Activated CD8-positive, alpha-beta T cell treated with anti-CD3 and anti-CD28 coated beads for 36 hours (primary cell): ENCODE measurements at regions not wholly inside any gene's neighbourhood (a gene's known extent, or its start where the extent isn't known, plus 50 kb on each side); places are given as distances from the start of the nearest gene placed in this dataset.
"Not testable (repeated sequence)": the region's sequence is repeated elsewhere in the genome, so short reads cannot be mapped to it uniquely, and the experiment has no call there.

Source experiments
- ATAC-seq: fragments of 200-7000 bp; cut with Tn5 transposase; one replicate; pipeline ENCODE4 v1.10.0; 2021; ENCODE audit warnings: mild to moderate bottlenecking, moderate library complexity
- CTCF ChIA-PET: fragments of 350-600 bp; sonication (Branson Sonifier 250); formaldehyde crosslinking; loops from one replicate; lab custom pipeline; 2021; ENCODE audit warnings: antibody characterized with exemption; lab: Charles Lee
- POLR2A ChIA-PET: fragments of 350-600 bp; sonication (Branson Sonifier 250); formaldehyde crosslinking; loops from one replicate; lab custom pipeline; 2021; ENCODE audit warnings: antibody characterized with exemption; lab: Charles Lee
- DNase-seq: peaks from one replicate; pipeline ENCODE4 v3.0.0-alpha.2; 2020
- H3K27ac Mint-ChIP-seq: one replicate; pipeline ENCODE4 v1.8.0; 2021; ENCODE audit warnings: mild to moderate bottlenecking, mixed read lengths
- H3K27me3 Mint-ChIP-seq: one replicate; pipeline ENCODE4 v1.8.0; 2021; ENCODE audit warnings: mixed read lengths
- H3K36me3 Mint-ChIP-seq: one replicate; pipeline ENCODE4 v1.8.0; 2021; ENCODE audit warnings: low read depth, mixed read lengths
- H3K4me1 Mint-ChIP-seq: one replicate; pipeline ENCODE4 v1.8.0; 2021; ENCODE audit warnings: low read depth, mixed read lengths
- H3K4me3 Mint-ChIP-seq: one replicate; pipeline ENCODE4 v1.8.0; 2021; ENCODE audit warnings: mild to moderate bottlenecking, moderate library complexity, mixed read lengths
- H3K9me3 Mint-ChIP-seq: one replicate; pipeline ENCODE4 v1.8.0; 2021; ENCODE audit warnings: mixed read lengths
- CTCF ChIP-seq: fragments of 200-600 bp; IDR thresholded peaks from one replicate; pipeline ENCODE4 v1.8.0; 2022; ENCODE audit warnings: antibody characterized with exemption, mild to moderate bottlenecking
- intact Hi-C: fragments of 100-400 bp; cut with micrococcal nuclease; formaldehyde crosslinking; loops from one replicate; pipeline ENCODE4 v1.10.0; 2022

GRCh38 chr2:239721991-239722759, 303.0 kb downstream of the NDUFA10 start:
- Mint-ChIP-seq H3K27ac (no peak overlapping the region), H3K27me3 (no peaks in the 10 kb centered on the region), H3K4me3 (no peak overlapping the region), H3K9me3 (no peaks in the 10 kb centered on the region), H3K4me1 (no peaks in the 10 kb centered on the region), H3K36me3 (no peaks in the 10 kb centered on the region)
- ATAC-seq, result no peak
- CTCF ChIA-PET, result no interaction called here
- POLR2A ChIA-PET, result interaction anchor here (0.6 kb wide), 1 partner anchor 44 kb away, joined by 3 read pairs; no protein-coding TSS in a partner anchor
- intact Hi-C loops, result no loop called here
- TF ChIP-seq CTCF, result no peak
- DNase-seq, result no peak

DNA sequence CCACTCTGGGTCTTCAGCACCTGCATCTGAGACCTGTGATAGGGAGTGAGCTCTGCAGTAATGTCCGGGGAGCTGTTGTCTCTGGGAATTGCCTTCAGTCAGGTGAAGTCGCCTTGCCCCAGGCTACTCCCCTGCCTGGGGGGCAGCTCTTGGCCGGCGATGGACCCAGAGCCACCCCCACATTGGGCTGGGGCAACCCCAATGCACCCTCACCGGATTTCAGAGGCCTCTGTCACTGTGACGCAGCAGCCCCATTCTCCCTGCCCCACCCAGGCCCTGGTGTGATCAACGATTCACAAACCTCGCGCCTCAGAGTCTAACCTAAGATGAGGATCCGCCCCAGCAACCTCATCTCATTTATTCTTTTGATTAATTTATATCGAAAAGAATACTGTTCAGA, 303.6 kb downstream of the NDUFA10 start:
- ChIA-PET CTCF (no interaction called here), POLR2A (no interaction called here)
- intact Hi-C loops, result no loop called here
- Mint-ChIP-seq H3K27me3 (no peaks in the 10 kb centered on the region), H3K27ac (no peak overlapping the region), H3K9me3 (no peaks in the 10 kb centered on the region), H3K4me1 (no peaks in the 10 kb centered on the region), H3K36me3 (no peaks in the 10 kb centered on the region), H3K4me3 (no peak overlapping the region)
- DNase-seq (no peak), ATAC-seq (no peak)
- no peak for TF ChIP-seq CTCF

DNA sequence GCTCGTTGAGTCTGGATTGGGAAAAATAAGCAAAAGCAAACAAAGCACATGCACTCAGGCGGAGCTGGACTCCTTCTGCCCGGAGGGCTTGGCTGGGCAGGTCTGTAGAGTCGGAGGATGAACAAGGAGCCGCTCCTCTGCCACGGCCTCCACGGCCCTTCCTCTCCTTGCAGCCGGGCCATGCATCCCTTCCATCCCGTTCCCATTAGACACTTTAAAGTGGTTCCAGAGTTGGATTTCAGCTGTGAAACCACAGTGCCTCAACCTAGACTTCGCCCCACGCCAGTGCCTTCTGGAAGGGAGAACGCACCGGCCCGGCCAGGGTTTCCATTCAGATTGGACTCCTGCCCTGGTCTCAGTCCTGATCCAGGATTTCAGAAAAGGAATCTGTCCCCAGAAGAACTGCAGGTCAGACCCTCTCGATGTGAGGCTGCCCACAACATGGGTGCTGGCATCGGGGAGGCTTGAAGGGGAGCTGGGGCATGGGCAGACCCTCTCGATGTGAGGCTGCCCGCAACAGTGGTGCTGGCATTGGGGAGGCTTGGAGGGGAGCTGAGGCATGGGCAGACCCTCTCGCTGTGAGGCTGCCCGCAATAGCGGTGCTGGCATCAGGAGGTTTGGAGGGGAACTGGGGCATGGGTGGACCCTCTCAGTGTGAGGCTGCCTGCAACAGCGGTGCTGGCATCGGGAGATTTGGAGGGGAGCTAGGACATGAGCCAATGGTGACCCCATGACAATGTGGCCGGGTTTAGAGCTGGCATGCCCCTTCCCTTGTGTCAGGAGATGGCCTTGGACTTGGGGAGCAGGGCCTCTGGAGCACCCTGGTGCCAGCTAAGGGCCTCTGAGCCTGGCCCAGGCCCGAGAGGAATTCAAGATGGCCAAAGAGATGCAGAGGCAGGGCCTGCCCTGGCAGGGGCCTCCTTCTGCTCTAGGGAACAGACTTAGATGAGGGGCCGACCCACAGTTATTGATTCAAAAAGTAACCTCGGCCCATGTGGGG, 304.5 kb downstream of the NDUFA10 start:
- intact Hi-C loops, result no loop called here
- Mint-ChIP-seq H3K4me1 (no peaks in the 10 kb centered on the region), H3K27ac (no peak overlapping the region), H3K9me3 (peaks cover 3% of the 10 kb centered on the region), H3K36me3 (no peaks in the 10 kb centered on the region), H3K27me3 (no peaks in the 10 kb centered on the region), H3K4me3 (no peak overlapping the region)
- no peak for TF ChIP-seq CTCF
- ChIA-PET CTCF (no interaction called here), POLR2A (no interaction called here)
- ATAC-seq (no peak), DNase-seq (no peak)

- H3K27me3 Mint-ChIP-seq, result no peaks in the 10 kb centered on the region
- no peak for DNase-seq
- H3K36me3 Mint-ChIP-seq, result no peaks in the 10 kb centered on the region
- intact Hi-C loops, result no loop called here
- H3K4me3 Mint-ChIP-seq, result no peak overlapping the region
- peaks cover 3% of the 10 kb centered on the region for H3K9me3 Mint-ChIP-seq
- ChIA-PET CTCF (no interaction called here), POLR2A (no interaction called here)
- ATAC-seq, result no peak
- H3K4me1 Mint-ChIP-seq, result no peaks in the 10 kb centered on the region
- no peak overlapping the region for H3K27ac Mint-ChIP-seq
- no peak for TF ChIP-seq CTCF
These were observed 305.3 kb downstream of the NDUFA10 start for GRCh38 chr2:239719791-239720360.

DNA sequence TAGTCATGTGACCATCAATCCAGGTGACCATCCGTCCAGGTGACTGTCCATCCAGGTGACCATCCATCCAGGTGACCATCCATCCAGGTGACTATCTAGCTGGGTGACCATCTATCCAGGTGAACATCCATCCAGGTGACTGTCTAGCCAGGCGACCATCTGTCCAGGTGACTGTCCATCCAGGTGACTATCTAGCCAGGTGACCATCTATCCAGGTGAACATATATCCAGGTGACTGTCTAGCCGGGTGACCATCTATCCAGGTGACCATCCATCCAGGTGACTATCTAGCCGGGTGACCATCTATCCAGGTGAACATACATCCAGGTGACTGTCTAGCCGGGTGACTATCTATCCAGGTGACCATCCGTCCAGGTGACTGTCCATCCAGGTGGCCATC, 306.2 kb downstream of the NDUFA10 start:
- intact Hi-C loops, H3K27me3 Mint-ChIP-seq, H3K4me1 Mint-ChIP-seq, H3K27ac Mint-ChIP-seq, H3K36me3 Mint-ChIP-seq, H3K9me3 Mint-ChIP-seq, ATAC-seq, H3K4me3 Mint-ChIP-seq, DNase-seq: not testable (repeated sequence)
- ChIA-PET POLR2A (interaction anchor here (0.7 kb wide), 1 partner anchor 348 kb away, joined by 4 read pairs; no protein-coding TSS in a partner anchor), CTCF (interaction anchor here (0.6 kb wide), 1 partner anchor 694 kb away, joined by 3 read pairs; no protein-coding TSS in a partner anchor)
